ENCODE measurements at regions not wholly inside any gene's neighbourhood (a gene's known extent, or its start where the extent isn't known, plus 50 kb on each side); places are given as distances from the start of the nearest gene placed in this dataset.

GRCh38 chr7:32765185-32765584, 126.4 kb downstream of the KBTBD2 start:
- TF ChIP-seq CTCF (conservative IDR thresholded peaks at IDR 0.05; ENCODE audit: low read depth, low read length) (no peak), RAD21 (IDR thresholded peaks at IDR 0.05; ENCODE audit: low read length) (no peak)
